K562 (cell line): ENCODE measurements at regions not wholly inside any gene's neighbourhood (a gene's known extent, or its start where the extent isn't known, plus 50 kb on each side); places are given as distances from the start of the nearest gene placed in this dataset.
A peak's percentile ranks its signal among the peaks of the same experiment; 100 is the strongest.

ENCODE experiments used
- ATAC-seq: fragments of 200-7000 bp; cut with Tn5 transposase; 3 replicates; pipeline ENCODE4 v1.9.1; 2020; ENCODE audit warnings: moderate library complexity
- BruUV-seq: library from RNA; stranded (reverse); fragments of 400-500 nt; replicated peaks from 2 replicates; lab custom pipeline; 2021; lab: Mats Ljungman, UMichigan
- CTCF ChIA-PET: fragments of 300-600 bp; formaldehyde crosslinking; extraction: SDS; loops from one replicate; lab custom pipeline; 2021; ENCODE audit warnings: low intra/inter-chr PET ratio; lab: Yijun Ruan, JAX
- POLR2A ChIA-PET: fragments of 300-600, 350-650 bp; sonication (Branson Sonifier 250); formaldehyde crosslinking; extraction: SDS; loops from one replicate; lab custom pipeline; 2021; ENCODE audit warnings: antibody characterized with exemption, inconsistent platforms; lab: Yijun Ruan, JAX
- DNase-seq, 4 experiments: peaks; one replicate each; pipeline versions ENCODE4 v3.0.0 to v3.0.0-alpha.2; 2011 to 2018; ENCODE audit warnings: low spot score in 3 of 4, mixed read lengths in 3 of 4; ENCODE audit errors: extremely low read depth in 1 of 4
- FAIRE-seq: peaks from 2 replicates; lab custom pipeline; 2011; peaks lifted over from hg19 to GRCh38; lab: Jason Lieb, UNC
- H2AFZ ChIP-seq: 2 replicates; pipeline ENCODE4 v1.6.0; 2011; ENCODE audit warnings: low read depth, low read length, control low read depth, inconsistent platforms
- H3K27ac ChIP-seq: fragments of 200-600 bp; 3 replicates; pipeline ENCODE4 v1.8.0; 2011; ENCODE audit warnings: low read depth, mild to moderate bottlenecking, control low read depth, inconsistent platforms, low read length, moderate library complexity, mixed read lengths; ENCODE audit errors: extremely low read depth
- H3K27me3 ChIP-seq, 2 experiments: fragments of 300-600 bp in 1 of 2; 2 replicates in 1 of 2; 3 replicates in 1 of 2; pipeline versions ENCODE4 v1.6.0 to v1.8.0; 2011; ENCODE audit warnings: inconsistent platforms in 2 of 2, low read length in 2 of 2, mild to moderate bottlenecking in 1 of 2, mixed read lengths in 1 of 2, moderate library complexity in 1 of 2; ENCODE audit not compliant: control insufficient read depth in 2 of 2, insufficient read depth in 2 of 2
- H3K36me3 ChIP-seq: fragments of 300-600 bp; 3 replicates; pipeline ENCODE4 v1.8.0; 2011; ENCODE audit warnings: mild to moderate bottlenecking, low read length, inconsistent platforms; ENCODE audit not compliant: control insufficient read depth, insufficient read depth
- H3K4me1 ChIP-seq, 2 experiments: fragments of 200-600 bp in 1 of 2; replicated peaks in 1 of 2; 2 replicates in 1 of 2; 3 replicates in 1 of 2; pipeline versions ENCODE4 v1.5.1 to v1.8.0; 2011; ENCODE audit warnings: inconsistent platforms in 2 of 2, low read length in 2 of 2, mild to moderate bottlenecking in 1 of 2, mixed read lengths in 1 of 2, moderate library complexity in 1 of 2; ENCODE audit not compliant: control insufficient read depth in 2 of 2, insufficient read depth in 2 of 2
- H3K4me2 ChIP-seq: 2 replicates; pipeline ENCODE4 v1.6.1; 2011; ENCODE audit warnings: low read length, control low read depth, inconsistent platforms, mixed read lengths; ENCODE audit not compliant: insufficient read depth
- H3K4me3 ChIP-seq: fragments of 200-600 bp; sonication (generic), shearing (Covaris generic); 2 replicates; pipeline ENCODE4 v1.5.1; 2016; ENCODE audit warnings: control low read depth, inconsistent platforms
- H3K79me2 ChIP-seq: fragments of 200-600 bp; 3 replicates; pipeline ENCODE4 v1.8.0; 2011; ENCODE audit warnings: low read length, inconsistent platforms; ENCODE audit not compliant: control insufficient read depth, insufficient read depth
- H3K9ac ChIP-seq, 2 experiments: 2 replicates each; pipeline versions ENCODE4 v1.6.0 to v1.6.1; 2011; ENCODE audit warnings: low read depth in 2 of 2, low read length in 2 of 2, control low read depth in 1 of 2, inconsistent platforms in 1 of 2, mild to moderate bottlenecking in 1 of 2, mixed read lengths in 1 of 2; ENCODE audit not compliant: insufficient read depth in 1 of 2
- H3K9me1 ChIP-seq: one replicate; pipeline ENCODE4 v1.6.0; 2011; ENCODE audit warnings: inconsistent platforms, mild to moderate bottlenecking, low read length, moderate library complexity; ENCODE audit not compliant: control insufficient read depth, insufficient read depth
- H3K9me3 ChIP-seq: replicated peaks from 2 replicates; pipeline ENCODE4 v1.5.1; 2011; ENCODE audit warnings: low read depth, low read length, inconsistent platforms; ENCODE audit not compliant: control insufficient read depth, insufficient read depth
- H4K20me1 ChIP-seq: replicated peaks from 2 replicates; pipeline ENCODE4 v1.6.1; 2011; ENCODE audit warnings: low read length, inconsistent platforms, mixed read lengths; ENCODE audit not compliant: control insufficient read depth, insufficient read depth
- FOXP1 ChIP-seq: sonication (generic); formaldehyde crosslinking; IDR thresholded peaks from 2 replicates; pipeline ENCODE4 v1.8.0; 2022; ENCODE audit warnings: mild to moderate bottlenecking, missing genetic modification reagents
- HBP1 ChIP-seq: fragments of 450-650 bp; formaldehyde crosslinking; IDR thresholded peaks from 2 replicates; pipeline ENCODE4 v1.4.0; 2022; ENCODE audit warnings: missing genetic modification characterization
- RB1 ChIP-seq: fragments of 450-650 bp; IDR thresholded peaks from 2 replicates; pipeline ENCODE4 v1.6.1; 2017; ENCODE audit warnings: low read depth, mild to moderate bottlenecking
- ZC3H4 ChIP-seq: sonication (generic); formaldehyde crosslinking; IDR thresholded peaks from 2 replicates; pipeline ENCODE4 v1.9.0; 2021; ENCODE audit warnings: missing genetic modification reagents, borderline replicate concordance
- ZNF232 ChIP-seq: sonication (generic); formaldehyde crosslinking; IDR thresholded peaks from 2 replicates; pipeline ENCODE4 v1.8.0; 2022; ENCODE audit warnings: mild to moderate bottlenecking, missing genetic modification reagents
- ZNF280A ChIP-seq: fragments of 450-650 bp; IDR thresholded peaks from 2 replicates; pipeline ENCODE4 v1.6.1; 2018; ENCODE audit warnings: mild to moderate bottlenecking, low read depth; ENCODE audit not compliant: partially characterized antibody
- ZNF318 ChIP-seq, 2 experiments: fragments of 450-650 bp; IDR thresholded peaks; 2 replicates each; pipeline ENCODE4 v1.6.1; 2016; ENCODE audit warnings: mild to moderate bottlenecking in 2 of 2, borderline replicate concordance in 1 of 2, low read depth in 1 of 2, moderate library complexity in 1 of 2
- WGBS: fragments of 100-300 bp; shearing (Covaris generic); methylation state at CpG from one replicate; pipeline ENCODE4 v1.1.6; 2016; ENCODE audit warnings: low coverage, mixed read lengths; ENCODE audit not compliant: insufficient coverage; ENCODE audit errors: missing lambda C conversion rate; 5-methylcytosine and 5-hydroxymethylcytosine counted together
- in situ Hi-C: fragments of 300-500 bp; cut with MboI; formaldehyde crosslinking; loops from 4 replicates; pipeline ENCODE4 v1.15.0; 2018; ENCODE audit warnings: inconsistent platforms, mixed read lengths
- intact Hi-C: fragments of 100-400 bp; cut with micrococcal nuclease; formaldehyde crosslinking; loops from 2 replicates; pipeline ENCODE4 v1.14.2; 2022

- peak; percentile 69; the same call in 1 of the 2 replicates for TF ChIP-seq FOXP1 (CRISPR knock-in tag)
- peak; percentile 82; the same call in 1 of the 2 replicates for TF ChIP-seq ZC3H4
- 0 out of 2 replicates have a peak, but pooled peaks have one; percentile 21 for TF ChIP-seq ZNF232 (CRISPR knock-in tag)
Observed at GRCh38 chr22:22091400-22091878, 108.9 kb upstream of the TOP3B start (continued).

- H3K9me1 ChIP-seq, result no peaks in the 10 kb centered on the region
- FAIRE-seq (no peak), DNase-seq (no peak), ATAC-seq (no peak)
- H3K4me1 ChIP-seq, result no peaks in the 10 kb centered on the region
- ChIA-PET POLR2A (interaction anchor here (0.6 to 10.8 kb wide), 7 partner anchors 8 to 1151 kb away, joined by 3 to 98 read pairs (median 3); no protein-coding TSS in a partner anchor), CTCF (interaction anchor here (0.6 to 1.0 kb wide), 3 partner anchors 61 to 340 kb away, joined by 3 read pairs; no protein-coding TSS in a partner anchor)
- H3K79me2 ChIP-seq, result no peaks in the 10 kb centered on the region
- H3K27ac ChIP-seq, result no peak overlapping the region
- H3K4me3 ChIP-seq, result no peak overlapping the region
- H3K4me2 ChIP-seq, result no peak overlapping the region
- no peak overlapping the region for H2AFZ ChIP-seq
- H3K9ac ChIP-seq, result no peak overlapping the region
- H3K9me3 ChIP-seq, result no peaks in the 10 kb centered on the region
- H3K36me3 ChIP-seq, result no peaks in the 10 kb centered on the region
- under 1% methylated on average over 10 of the region's 10 CpGs for WGBS
- BruUV-seq, result no TSS peak
- H3K27me3 ChIP-seq, result peaks cover 58 to 77% of the 10 kb centered on the region in 2 experiments
- in situ Hi-C loops (no loop called here), intact Hi-C loops (no loop called here)
- peaks cover 19% of the 10 kb centered on the region for H4K20me1 ChIP-seq
- TF ChIP-seq HBP1 (CRISPR knock-in tag), result no peak
- no peak for TF ChIP-seq RB1
- no peak for TF ChIP-seq ZNF280A
- no peak for TF ChIP-seq ZNF318 (IDR thresholded peaks at IDR 0.05; ENCODE audit: borderline replicate concordance in 1 of 2, low read depth in 1 of 2)
Observed at GRCh38 chr22:22090650-22091399, 108.2 kb upstream of the TOP3B start.
